ENCODE measurements at regions not wholly inside any gene's neighbourhood (a gene's known extent, or its start where the extent isn't known, plus 50 kb on each side); places are given as distances from the start of the nearest gene placed in this dataset.
"Not testable (repeated sequence)": the region's sequence is repeated elsewhere in the genome, so short reads cannot be mapped to it uniquely, and the experiment has no call there.

GRCh38 chr1:74861867-74862266, 128.9 kb downstream of the TYW3 start:
- no peak overlapping the region for H3K4me3 ChIP-seq (ENCODE audit: low read depth, low read length)
- TF ChIP-seq CTCF (conservative IDR thresholded peaks at IDR 0.05; ENCODE audit: low read depth, low read length): no peak
- no peak for DNase-seq (ENCODE audit: low read depth)

GRCh38 chr1:74869702-74870101, 136.8 kb downstream of the TYW3 start:
- no peak for DNase-seq (ENCODE audit: low read depth)
- no peak for TF ChIP-seq CTCF (conservative IDR thresholded peaks at IDR 0.05; ENCODE audit: low read depth, low read length)
- H3K4me3 ChIP-seq (ENCODE audit: low read depth, low read length): no peak overlapping the region

- DNase-seq (ENCODE audit: low read depth); H3K4me3 ChIP-seq (ENCODE audit: low read depth, low read length): not testable (repeated sequence)
Measured at GRCh38 chr1:74877366-74877765, 144.4 kb downstream of the TYW3 start.

GRCh38 chr1:74895411-74895810, 162.5 kb downstream of the TYW3 start:
- no peak for TF ChIP-seq CTCF (conservative IDR thresholded peaks at IDR 0.05; ENCODE audit: low read depth, low read length)
- H3K4me3 ChIP-seq (ENCODE audit: low read depth, low read length): no peak overlapping the region
- DNase-seq (ENCODE audit: low read depth): no peak

GRCh38 chr1:74908131-74908530, 175.2 kb downstream of the TYW3 start:
- no peak overlapping the region for H3K4me3 ChIP-seq (ENCODE audit: low read depth, low read length)
- TF ChIP-seq CTCF (conservative IDR thresholded peaks at IDR 0.05; ENCODE audit: low read depth, low read length): no peak
- no peak for DNase-seq (ENCODE audit: low read depth)

GRCh38 chr1:74908797-74909196, 175.8 kb downstream of the TYW3 start:
- DNase-seq (ENCODE audit: low read depth): no peak
- no peak overlapping the region for H3K4me3 ChIP-seq (ENCODE audit: low read depth, low read length)
- no peak for TF ChIP-seq CTCF (conservative IDR thresholded peaks at IDR 0.05; ENCODE audit: low read depth, low read length)

GRCh38 chr1:74913978-74914377, 181.0 kb downstream of the TYW3 start:
- H3K4me3 ChIP-seq (ENCODE audit: low read depth, low read length): no peak overlapping the region
- TF ChIP-seq CTCF (conservative IDR thresholded peaks at IDR 0.05; ENCODE audit: low read depth, low read length): no peak
- no peak for DNase-seq (ENCODE audit: low read depth)

- H3K4me3 ChIP-seq (ENCODE audit: low read depth, low read length): no peak overlapping the region
- no peak for DNase-seq (ENCODE audit: low read depth)
- no peak for TF ChIP-seq CTCF (conservative IDR thresholded peaks at IDR 0.05; ENCODE audit: low read depth, low read length)
Measured at GRCh38 chr1:74933500-74933899, 200.5 kb downstream of the TYW3 start.
